Mononuclear cell (primary cell): ENCODE measurements at regions not wholly inside any gene's neighbourhood (a gene's known extent, or its start where the extent isn't known, plus 50 kb on each side); places are given as distances from the start of the nearest gene placed in this dataset.
"Not testable (repeated sequence)": the region's sequence is repeated elsewhere in the genome, so short reads cannot be mapped to it uniquely, and the experiment has no call there.

ENCODE experiments used
- H3K27me3 ChIP-seq: 2 replicates; pipeline ENCODE4 v1.6.0; 2011; ENCODE audit warnings: low read length, control low read depth; ENCODE audit not compliant: insufficient read depth
- H3K4me1 ChIP-seq: 2 replicates; pipeline ENCODE4 v1.5.1; 2011; ENCODE audit warnings: mild to moderate bottlenecking, low read length, control low read depth; ENCODE audit not compliant: insufficient read depth
- H3K4me3 ChIP-seq: 2 replicates; pipeline ENCODE4 v1.5.1; 2011; ENCODE audit warnings: mild to moderate bottlenecking, low read length, moderate library complexity
- H3K9me3 ChIP-seq: 2 replicates; pipeline ENCODE4 v1.5.1; 2011; ENCODE audit warnings: low read depth, mild to moderate bottlenecking, control low read depth, low read length

DNA sequence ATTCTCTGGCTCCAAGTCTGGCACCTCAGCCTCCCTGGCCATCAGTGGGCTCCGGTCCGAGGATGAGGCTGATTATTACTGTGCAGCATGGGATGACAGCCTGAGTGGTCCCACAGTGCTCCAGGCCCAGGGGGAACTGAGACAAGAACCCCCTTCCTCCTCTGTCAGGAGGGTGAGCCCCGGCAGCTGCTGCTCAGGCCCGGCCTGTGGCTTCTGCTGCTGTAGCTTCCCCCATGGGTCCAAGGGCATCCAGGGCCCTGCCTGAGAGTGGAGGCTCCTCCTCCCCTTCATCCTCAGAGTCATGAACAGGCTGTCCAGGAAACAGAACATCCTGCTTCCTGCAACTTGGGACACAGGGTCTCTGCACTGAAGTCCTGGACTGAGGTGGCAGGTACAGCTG lies 113.6 kb downstream of the VPREB1 start:
- Histone ChIP-seq H3K9me3 (no peaks in the 10 kb centered on the region), H3K27me3 (no peaks in the 10 kb centered on the region), H3K4me3 (no peak overlapping the region), H3K4me1 (peaks cover 6% of the 10 kb centered on the region)

DNA sequence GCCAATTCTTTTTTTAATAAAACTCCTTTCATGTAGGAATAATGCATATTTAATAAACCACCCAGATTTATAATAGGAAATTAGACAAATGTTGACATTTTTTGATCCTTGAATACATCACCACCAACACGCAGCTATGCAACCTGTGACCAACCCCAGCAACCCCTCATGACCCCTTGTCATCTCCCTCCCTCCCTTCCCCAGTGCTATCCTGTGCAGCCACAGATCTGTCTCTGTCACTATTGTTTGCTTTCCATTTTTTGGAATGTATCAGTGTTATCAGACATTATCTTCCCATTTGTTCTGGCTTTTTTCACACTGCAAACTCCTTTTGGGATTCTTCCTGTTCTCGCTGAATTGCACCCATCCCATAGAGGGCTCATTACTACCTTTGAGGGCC lies 114.1 kb downstream of the VPREB1 start:
- Histone ChIP-seq H3K4me3 (no peak overlapping the region), H3K9me3 (no peaks in the 10 kb centered on the region), H3K27me3 (no peaks in the 10 kb centered on the region), H3K4me1 (peaks cover 6% of the 10 kb centered on the region)

DNA sequence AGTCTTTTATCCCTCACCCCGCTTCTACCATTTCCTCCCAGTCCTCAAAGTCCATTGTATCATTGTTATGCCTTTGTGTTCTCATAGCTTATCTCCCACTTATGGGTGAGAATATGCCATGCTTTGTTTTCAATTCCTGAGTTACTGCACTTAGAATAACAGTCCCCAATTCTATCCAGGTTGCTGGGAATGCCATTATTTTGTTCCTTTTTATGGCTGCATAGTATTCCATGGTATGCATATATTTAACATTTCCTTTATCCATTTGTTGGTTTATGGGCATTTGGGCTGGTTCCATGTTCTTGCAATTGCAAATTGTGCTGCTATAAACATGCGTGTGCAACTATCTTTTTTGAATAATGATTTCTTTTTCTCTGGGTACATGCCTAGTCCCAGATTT lies 114.9 kb downstream of the VPREB1 start:
- Histone ChIP-seq H3K4me3 (no peak overlapping the region), H3K4me1 (peaks cover 6% of the 10 kb centered on the region), H3K9me3 (no peaks in the 10 kb centered on the region), H3K27me3 (no peaks in the 10 kb centered on the region)

DNA sequence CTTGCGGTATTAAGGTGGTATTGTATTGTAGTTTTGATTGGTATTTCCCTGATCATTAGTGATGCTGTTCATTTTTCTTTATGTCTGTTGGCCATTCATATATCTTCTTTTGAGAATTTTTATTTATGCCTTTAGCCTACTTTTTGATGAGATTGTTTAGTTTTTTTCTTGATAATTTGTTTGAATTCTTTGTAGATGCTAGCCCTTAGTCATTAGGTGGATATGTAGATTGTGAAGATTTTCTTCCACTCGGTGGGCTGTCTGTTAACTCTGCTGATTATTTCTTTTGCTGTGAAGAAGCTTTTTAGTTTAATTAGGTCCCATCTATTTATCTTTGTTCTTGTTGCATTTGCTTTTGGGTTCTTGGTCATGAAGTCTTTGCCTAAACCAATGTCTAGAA lies 115.4 kb downstream of the VPREB1 start:
- H3K9me3 ChIP-seq: no peaks in the 10 kb centered on the region
- H3K4me3 ChIP-seq: no peak overlapping the region
- peaks cover 6% of the 10 kb centered on the region for H3K4me1 ChIP-seq
- no peaks in the 10 kb centered on the region for H3K27me3 ChIP-seq

DNA sequence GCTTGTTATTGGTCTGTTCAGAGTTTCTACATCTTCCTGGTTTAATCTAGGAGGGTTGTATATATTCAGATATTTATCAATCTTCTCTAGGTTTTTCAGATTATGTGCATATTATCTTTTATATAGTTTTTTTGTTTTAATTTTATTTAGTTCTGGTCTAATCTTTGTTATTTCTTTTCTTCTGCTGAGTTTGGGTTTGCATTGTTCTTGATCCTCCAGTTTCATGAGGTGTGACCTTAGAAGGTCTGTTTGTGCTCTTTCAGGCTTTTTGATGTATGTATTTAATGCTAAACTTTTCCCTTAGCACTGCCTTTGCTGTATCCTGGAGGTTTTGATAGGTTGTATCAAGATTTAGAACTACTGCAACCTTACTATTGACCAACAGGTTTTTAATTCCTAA lies 117.7 kb downstream of the VPREB1 start:
- Histone ChIP-seq H3K4me3 (no peak overlapping the region), H3K27me3 (no peaks in the 10 kb centered on the region), H3K4me1 (no peaks in the 10 kb centered on the region), H3K9me3 (no peaks in the 10 kb centered on the region)

DNA sequence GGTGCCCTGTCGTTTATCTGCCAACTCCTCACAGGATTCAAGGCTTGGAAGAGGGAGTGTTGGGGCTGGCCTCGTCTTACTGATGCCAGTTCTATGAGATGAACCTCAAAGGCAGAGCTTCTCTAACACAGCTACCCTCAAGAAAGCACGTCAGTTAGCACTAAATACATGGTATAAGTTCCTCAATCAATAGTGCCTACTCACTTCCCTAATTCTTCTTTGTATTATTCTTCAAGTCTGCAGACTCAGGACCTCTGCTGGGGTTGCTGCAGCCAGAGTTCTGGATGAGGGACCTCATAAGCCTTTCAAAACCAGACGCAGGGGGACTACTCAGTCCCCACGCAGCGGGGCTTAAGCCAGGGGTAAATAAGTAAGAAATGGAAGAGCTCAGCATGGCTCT lies 118.3 kb downstream of the VPREB1 start:
- no peaks in the 10 kb centered on the region for H3K9me3 ChIP-seq
- no peaks in the 10 kb centered on the region for H3K27me3 ChIP-seq
- no peak overlapping the region for H3K4me3 ChIP-seq
- H3K4me1 ChIP-seq: no peaks in the 10 kb centered on the region

DNA sequence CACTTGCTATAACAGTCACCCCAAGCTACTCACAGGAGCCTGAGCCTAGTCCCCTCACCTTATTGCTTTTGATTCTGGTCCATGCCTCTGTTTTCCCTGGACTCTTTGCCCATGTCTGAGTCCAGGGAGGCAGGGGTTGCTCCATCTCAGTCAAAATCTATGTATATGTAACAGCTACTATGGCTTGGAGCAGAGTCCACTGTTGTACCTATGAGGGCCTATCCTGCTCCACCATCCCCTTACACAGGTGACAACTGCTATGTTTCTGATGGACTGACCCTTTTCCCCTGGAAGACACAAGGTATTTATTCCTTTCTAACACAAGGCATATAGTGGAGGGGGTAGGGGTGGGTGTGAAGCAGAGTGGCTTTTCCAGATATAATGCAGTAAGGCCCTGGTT lies 119.6 kb downstream of the VPREB1 start:
- Histone ChIP-seq H3K4me3 (no peak overlapping the region), H3K9me3 (no peaks in the 10 kb centered on the region), H3K27me3 (no peaks in the 10 kb centered on the region), H3K4me1 (no peaks in the 10 kb centered on the region)

DNA sequence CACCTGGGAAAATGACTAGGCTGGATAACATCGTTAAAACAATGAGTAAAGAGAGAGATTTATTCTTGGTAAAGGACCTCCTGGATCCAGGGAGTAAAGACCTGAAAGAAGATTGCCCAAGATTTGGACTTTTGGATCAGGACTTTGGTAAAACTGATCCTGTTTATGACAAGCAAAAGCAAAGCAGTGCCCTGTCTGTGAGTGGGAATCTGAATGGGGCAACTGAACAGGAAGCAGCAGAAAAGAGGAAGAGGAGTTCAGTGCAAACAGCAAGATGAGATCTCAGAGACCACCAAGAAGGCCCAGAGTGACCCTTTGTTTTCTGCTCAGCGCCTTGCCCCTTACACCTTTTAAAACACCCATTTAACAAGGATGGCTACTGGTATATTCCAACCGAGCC lies 122.0 kb downstream of the VPREB1 start:
- H3K9me3 ChIP-seq: no peaks in the 10 kb centered on the region
- no peaks in the 10 kb centered on the region for H3K27me3 ChIP-seq
- H3K4me1 ChIP-seq: peaks cover 19% of the 10 kb centered on the region
- H3K4me3 ChIP-seq: no peak overlapping the region

DNA sequence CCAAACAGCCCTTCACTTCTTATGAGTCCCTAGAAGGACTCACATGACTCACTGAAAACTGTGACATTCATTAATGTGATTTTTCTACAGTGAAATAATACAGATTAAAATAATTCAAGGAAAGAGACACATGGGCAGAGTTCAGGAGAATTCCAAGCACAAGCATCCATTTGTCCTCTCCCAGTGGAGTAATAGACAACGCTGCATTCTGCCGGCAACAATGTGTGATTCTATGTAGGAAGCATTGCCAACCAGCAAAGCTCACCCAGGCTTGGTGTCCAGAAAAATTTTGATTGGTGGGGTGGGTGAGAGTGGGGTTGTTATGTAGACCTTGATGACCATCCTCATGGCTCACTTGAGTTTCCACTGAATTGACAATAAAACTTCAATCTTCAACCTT lies 123.9 kb downstream of the VPREB1 start:
- no peak overlapping the region for H3K4me3 ChIP-seq
- no peaks in the 10 kb centered on the region for H3K9me3 ChIP-seq
- H3K4me1 ChIP-seq: peaks cover 20% of the 10 kb centered on the region
- no peaks in the 10 kb centered on the region for H3K27me3 ChIP-seq

DNA sequence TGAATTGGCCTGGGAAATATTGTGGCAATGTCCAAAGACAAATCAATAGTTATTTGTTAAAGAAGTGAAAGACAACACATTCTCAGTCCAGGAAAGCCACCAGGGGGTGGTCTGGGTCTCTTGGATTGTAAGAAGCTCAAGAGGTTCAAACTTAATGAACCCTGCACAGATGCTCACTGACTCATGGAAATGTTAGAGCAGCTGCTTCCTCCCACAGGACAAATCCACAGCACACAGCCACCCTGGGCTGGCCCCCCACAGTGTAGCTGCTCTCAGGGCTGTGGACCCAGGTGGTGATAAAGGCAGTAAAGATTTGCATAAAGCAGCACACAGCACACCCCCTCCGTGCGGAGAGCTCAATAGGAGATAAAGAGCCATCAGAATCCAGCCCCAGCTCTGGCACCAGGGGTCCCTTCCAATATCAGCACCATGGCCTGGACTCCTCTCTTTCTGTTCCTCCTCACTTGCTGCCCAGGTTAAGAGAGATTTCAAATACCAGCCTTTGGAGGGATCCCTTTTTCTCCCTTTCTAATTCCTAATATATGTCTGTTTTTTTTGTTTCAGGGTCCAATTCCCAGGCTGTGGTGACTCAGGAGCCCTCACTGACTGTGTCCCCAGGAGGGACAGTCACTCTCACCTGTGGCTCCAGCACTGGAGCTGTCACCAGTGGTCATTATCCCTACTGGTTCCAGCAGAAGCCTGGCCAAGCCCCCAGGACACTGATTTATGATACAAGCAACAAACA lies 124.8 kb downstream of the VPREB1 start:
- H3K27me3 ChIP-seq, H3K4me3 ChIP-seq, H3K9me3 ChIP-seq: not testable (repeated sequence)
- peaks cover 20% of the 10 kb centered on the region for H3K4me1 ChIP-seq

DNA sequence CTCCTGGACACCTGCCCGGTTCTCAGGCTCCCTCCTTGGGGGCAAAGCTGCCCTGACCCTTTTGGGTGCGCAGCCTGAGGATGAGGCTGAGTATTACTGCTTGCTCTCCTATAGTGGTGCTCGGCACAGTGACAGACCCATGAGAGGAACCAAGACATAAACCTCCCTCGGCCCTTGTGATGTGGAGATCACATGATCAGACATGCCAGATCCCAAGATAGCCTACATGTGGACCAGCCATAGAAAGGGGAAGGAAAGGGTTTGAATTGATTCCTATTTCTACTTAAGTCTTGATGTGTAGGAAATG lies 125.3 kb downstream of the VPREB1 start:
- peaks cover 20% of the 10 kb centered on the region for H3K4me1 ChIP-seq
- no peaks in the 10 kb centered on the region for H3K9me3 ChIP-seq
- no peaks in the 10 kb centered on the region for H3K27me3 ChIP-seq
- H3K4me3 ChIP-seq: no peak overlapping the region

DNA sequence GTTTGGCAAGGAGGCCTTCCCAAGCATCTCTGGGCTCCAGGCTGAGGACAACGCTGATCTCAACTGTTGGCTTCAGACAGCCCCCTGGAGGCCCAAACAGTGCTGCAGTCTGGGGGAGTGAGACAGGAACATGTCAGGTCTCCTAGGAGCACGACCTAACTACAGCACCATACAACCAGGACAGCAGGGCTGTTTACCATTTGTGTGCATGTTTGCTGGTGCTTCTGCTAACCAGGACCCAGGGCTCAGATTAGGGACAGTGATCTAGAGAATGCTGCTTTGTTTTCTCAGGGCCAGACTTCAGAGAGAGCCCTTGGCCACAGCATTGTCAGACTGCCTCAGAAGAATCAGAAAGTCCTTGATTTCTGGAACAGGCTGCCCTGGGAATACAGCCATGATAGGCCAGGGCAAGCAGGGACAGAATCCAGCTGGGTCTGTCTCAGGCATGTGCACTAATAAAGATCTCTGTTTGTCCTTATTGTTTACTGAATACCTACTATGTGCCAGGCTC lies 126.5 kb downstream of the VPREB1 start:
- H3K4me1 ChIP-seq: peaks cover 25% of the 10 kb centered on the region
- no peak overlapping the region for H3K4me3 ChIP-seq
- H3K9me3 ChIP-seq: no peaks in the 10 kb centered on the region
- no peaks in the 10 kb centered on the region for H3K27me3 ChIP-seq

DNA sequence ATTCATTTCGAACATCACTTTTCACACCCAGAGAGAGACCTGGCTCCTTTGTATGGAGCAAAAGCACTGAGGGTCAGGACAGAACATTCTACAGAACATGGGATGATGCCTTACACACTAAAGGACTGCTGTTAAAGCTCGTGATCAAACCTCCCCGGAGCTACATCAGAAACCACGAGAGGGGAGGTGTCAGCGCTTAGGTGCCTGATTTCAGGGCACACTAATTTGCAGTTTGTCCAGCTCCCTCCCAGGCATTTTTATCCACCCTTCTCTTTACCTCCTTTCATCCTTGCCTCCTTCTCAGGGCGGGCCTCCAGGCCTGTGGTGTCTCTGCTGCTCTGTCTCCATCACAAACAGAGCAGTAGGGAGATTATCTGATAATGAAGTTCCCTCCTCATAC lies 127.5 kb downstream of the VPREB1 start:
- no peaks in the 10 kb centered on the region for H3K9me3 ChIP-seq
- H3K4me3 ChIP-seq: no peak overlapping the region
- no peaks in the 10 kb centered on the region for H3K27me3 ChIP-seq
- peaks cover 27% of the 10 kb centered on the region for H3K4me1 ChIP-seq

DNA sequence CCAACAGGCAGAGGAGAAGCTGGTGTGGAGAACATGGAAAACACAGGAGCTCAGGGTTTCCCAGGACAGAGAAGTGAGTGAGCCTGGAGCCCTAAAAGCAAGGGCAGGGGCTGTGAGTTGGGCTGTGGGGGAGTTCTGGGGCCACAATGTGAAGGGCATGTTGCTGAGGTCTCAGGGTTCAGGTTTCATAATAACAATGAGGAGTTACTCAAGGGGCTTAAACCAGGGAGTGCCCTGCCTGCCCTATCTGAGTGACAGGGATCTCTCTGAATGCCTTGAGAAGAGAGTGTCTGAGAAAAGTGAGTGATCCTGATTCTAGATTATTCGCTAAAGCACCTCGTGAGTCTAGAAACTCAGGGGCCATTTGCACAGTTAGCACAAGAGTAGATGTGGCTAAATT lies 129.6 kb downstream of the VPREB1 start:
- Histone ChIP-seq H3K4me1 (peaks cover 27% of the 10 kb centered on the region), H3K27me3 (no peaks in the 10 kb centered on the region), H3K9me3 (no peaks in the 10 kb centered on the region), H3K4me3 (no peak overlapping the region)

DNA sequence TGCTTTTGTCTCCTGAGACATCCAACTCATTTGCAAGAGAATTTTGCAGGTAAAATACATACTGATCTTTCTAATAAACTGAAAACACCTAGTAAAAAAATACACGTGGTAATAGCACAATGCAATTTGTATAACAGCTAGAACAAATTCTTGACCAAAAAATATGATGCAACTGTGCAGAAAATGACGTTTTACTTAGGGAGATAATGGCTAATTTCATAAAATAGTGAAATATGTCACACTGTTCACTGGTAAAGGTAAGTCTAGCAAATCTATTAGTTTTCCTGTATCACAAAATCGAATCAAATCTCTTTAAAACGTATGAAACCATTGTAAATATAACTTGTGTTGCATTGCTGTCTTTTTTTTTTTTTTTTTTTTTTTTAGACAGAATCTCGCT lies 130.0 kb downstream of the VPREB1 start:
- Histone ChIP-seq H3K27me3 (no peaks in the 10 kb centered on the region), H3K4me3 (no peak overlapping the region), H3K4me1 (peaks cover 27% of the 10 kb centered on the region), H3K9me3 (no peaks in the 10 kb centered on the region)

DNA sequence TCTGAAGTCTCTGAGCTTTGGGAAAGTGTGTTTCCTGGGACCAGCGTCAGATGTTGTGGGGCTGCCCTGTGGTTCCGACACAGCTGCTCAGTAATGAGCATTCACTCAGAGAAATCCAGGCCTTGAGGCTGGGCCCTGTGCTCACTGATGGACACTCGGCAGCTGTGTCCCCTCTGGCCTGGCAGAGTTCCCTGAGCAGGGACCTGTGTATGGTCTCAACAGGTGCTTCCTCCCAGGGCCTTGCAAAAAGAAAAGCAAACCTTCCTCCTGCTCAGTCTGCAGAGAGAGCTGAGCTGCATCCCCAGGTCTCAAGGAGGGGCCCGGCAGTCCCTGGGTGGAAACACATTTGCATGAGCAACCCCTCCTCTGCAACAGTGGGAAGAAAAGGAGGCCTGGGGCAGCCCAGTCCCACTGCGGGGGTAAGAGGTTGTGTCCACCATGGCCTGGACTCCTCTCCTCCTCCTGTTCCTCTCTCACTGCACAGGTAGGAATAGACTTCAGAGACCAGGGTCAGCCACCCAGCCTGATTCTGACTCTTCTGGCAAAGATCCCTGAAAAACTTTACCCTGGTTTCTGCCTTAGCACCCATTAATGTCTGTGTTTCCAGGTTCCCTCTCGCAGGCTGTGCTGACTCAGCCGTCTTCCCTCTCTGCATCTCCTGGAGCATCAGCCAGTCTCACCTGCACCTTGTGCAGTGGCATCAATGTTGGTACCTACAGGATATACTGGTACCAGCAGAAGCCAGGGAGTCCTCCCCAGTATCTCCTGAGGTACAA lies 131.2 kb downstream of the VPREB1 start:
- H3K4me3 ChIP-seq: no peak overlapping the region

More for the DNA sequence above, 131.2 kb downstream of the VPREB1 start:
- Histone ChIP-seq H3K9me3 (no peaks in the 10 kb centered on the region), H3K4me1 (peaks cover 22% of the 10 kb centered on the region), H3K27me3 (no peaks in the 10 kb centered on the region)
